HG02610 (cell line): ENCODE measurements at regions not wholly inside any gene's neighbourhood (a gene's known extent, or its start where the extent isn't known, plus 50 kb on each side); places are given as distances from the start of the nearest gene placed in this dataset.

ENCODE experiments used
- ATAC-seq: cut with Tn5 transposase; IDR thresholded peaks from one replicate; pipeline ENCODE4 v1.9.1; 2021; ENCODE audit warnings: mild to moderate bottlenecking, moderate library complexity; ENCODE audit not compliant: unreplicated experiment

- no peak for ATAC-seq
Observed at GRCh38 chr12:58563621-58564020, 356.7 kb downstream of the LRIG3 start.

GRCh38 chr12:58564721-58565120 is 355.6 kb downstream of the LRIG3 start:
- ATAC-seq = no peak

DNA sequence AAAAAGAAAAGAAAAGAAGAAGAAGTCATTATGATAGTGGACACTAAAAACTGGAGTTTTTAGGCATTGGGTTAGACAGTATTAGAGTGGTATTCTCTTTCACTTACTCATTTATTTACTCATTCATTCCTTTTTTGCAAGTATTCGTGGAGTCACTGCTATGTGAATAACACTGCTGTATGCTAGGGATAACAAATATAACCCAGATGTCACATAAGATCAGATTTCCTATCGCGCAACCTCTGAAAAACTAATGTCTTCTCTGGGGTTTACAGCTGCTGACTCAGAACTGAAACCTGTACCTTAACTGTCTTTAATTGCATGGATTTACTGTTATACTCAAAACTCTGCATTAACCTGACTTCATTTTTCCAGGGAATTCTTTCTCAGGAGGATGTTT is 353.7 kb downstream of the LRIG3 start:
- ATAC-seq = no peak

GRCh38 chr12:58567189-58567588 is 353.1 kb downstream of the LRIG3 start:
- ATAC-seq = no peak

- ATAC-seq = no peak
Observed at GRCh38 chr12:58570411-58570810, 349.9 kb downstream of the LRIG3 start.

DNA sequence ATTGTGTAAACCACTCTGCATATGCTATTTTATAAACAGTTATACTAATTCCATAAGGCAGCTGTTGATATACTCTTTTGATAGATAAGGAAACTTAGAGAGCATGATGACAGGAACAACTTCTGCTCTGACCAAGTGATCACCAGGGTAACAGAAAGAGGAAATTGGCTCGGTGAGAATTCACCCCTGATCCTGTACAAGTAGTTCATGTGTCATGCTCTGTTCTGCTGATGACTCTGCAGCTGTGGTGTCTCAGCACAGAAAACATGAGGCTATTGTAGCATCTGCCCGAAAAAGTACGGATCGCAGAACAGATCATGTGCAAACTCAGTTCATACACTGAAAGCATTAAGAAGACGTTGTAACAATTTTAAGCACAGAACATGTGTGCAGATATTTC is 345.0 kb downstream of the LRIG3 start:
- ATAC-seq = no peak

GRCh38 chr12:58576081-58576480 is 344.2 kb downstream of the LRIG3 start:
- ATAC-seq = no peak

- ATAC-seq = no peak
Observed at GRCh38 chr12:58576916-58577315, 343.4 kb downstream of the LRIG3 start.

GRCh38 chr12:58580095-58580494 is 340.2 kb downstream of the LRIG3 start:
- no peak for ATAC-seq

GRCh38 chr12:58583529-58583928 is 336.8 kb downstream of the LRIG3 start:
- ATAC-seq = no peak

DNA sequence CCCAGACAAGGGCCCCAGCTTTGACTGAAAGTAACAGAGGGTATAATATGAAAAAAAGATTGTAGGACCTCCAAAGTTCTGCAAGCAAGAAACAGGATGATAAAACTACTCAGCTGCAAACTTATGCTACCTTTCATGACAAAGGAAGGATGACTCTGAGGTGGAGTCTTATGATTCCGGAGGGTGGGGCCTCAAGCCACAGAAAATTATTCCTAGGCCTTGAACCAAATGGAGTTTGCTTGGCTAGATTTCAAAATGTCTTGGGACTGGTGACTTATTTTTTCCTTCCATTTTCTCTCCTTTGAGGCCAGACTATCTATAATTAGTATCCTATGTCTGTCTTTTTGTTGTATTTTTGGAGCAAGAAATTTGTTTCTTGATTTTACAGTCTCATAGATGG is 336.4 kb downstream of the LRIG3 start:
- no peak for ATAC-seq

GRCh38 chr12:58584880-58585279 is 335.4 kb downstream of the LRIG3 start:
- no peak for ATAC-seq

DNA sequence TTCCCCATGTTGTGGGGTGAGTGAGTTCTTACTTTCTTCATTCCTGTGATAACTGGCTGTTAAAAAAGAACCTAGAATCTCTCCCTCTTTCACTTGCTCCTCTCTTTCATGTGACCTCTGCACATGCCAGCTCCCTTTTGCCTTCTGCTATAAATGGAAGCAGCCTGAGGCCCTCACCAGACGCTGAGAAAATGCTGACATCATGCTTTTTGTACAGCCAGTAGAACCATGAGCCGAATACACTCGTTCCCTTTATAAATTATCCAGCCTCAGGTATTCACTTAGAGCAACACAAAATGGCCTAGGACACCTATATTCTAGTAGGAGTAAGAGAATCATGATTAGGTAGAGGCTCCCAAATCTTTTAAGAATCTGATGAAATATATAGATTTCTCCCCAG is 333.5 kb downstream of the LRIG3 start:
- ATAC-seq = no peak

DNA sequence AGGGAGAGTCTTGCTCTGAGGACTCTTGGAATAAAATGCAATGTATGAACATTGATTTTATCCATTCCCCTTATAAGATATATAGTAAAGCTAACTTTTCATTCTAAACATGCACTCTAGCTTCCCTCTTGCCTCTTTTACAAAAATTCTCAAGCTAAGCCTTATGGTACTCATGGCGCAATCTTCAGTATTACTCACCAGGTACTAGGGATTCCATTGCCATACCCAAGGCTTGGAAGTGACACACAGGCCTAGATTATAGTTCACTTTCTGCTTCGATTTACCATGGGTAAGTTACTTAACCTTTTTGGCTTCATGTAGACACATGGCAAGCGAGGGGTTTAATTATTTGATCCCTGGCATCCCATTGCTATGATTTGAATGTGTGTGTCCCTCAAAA is 331.5 kb downstream of the LRIG3 start:
- no peak for ATAC-seq

DNA sequence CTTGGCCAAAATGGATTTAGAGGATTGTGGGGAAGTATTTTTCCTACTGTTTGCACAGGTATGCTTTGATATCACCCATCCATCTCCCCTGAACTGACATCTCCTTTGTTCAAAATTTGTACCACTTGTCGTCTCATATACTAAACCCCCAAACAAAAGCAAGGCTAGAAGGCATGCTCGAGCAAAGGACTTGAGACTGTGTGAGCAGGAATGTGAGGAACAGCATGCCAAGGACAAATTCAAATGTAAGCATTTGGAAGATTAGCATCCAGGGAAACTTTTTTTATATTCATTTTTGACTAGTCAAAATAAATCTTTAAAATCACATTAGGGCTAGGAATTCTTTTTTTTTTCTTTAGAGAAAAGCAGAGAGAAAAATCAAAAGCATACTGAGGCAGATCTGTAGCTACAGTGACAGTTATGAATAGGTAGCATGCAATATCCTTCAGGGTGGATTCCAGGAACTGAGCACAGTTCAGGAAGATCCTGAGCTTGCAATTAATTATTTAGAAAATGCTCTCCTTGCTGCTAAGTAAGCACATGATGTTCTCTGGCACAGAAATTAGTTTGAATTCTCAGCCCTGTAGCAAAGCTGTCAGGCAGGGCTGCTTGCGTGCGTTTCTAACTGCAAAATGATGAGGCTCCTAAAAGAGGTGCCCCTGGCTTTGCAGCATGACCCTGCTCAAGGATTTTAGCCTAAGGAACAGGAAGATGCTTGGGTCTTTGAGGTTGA is 327.7 kb downstream of the LRIG3 start:
- ATAC-seq = no peak

GRCh38 chr12:58593557-58594304 is 326.6 kb downstream of the LRIG3 start:
- no peak for ATAC-seq

DNA sequence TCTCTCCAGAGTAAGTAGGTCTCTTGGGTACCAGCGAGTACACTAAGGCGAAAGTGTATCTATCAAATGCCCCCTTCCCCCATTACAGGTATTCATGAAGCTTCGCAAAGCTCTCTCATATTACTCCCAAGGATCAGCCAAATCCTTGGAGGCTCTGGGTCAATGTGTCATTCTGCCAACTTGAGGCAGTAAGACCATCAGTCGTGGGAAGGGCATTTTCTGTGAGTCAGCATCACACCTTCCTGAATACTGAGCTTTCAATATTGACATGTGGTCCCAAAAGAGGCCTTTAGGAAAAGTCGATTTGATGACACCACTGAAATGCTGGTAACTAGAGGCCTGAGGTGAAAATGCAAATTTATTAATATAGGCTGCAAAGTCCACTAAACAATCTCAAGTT is 323.9 kb downstream of the LRIG3 start:
- ATAC-seq = no peak

DNA sequence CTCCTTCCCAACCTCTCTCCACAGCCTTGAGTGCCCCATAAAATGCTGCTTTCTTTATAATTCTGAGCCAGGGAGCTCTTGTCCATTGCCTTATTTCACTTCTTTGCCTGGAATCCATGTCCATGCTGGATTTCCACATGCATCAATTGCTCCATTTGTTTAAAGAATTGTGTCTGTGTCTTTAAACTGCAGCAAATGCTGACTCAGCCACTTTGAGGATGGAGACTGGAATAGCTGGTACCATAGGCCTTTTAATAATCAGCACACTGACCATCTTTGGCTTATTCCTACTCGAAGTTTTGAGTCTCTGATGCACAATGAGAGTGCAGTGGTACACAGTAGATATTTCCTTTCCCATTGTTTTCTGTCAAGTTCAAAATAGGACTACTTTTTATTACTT is 318.8 kb downstream of the LRIG3 start:
- ATAC-seq = no peak

- no peak for ATAC-seq
Observed at GRCh38 chr12:58602179-58602578, 318.1 kb downstream of the LRIG3 start.

GRCh38 chr12:58602736-58603135 is 317.6 kb downstream of the LRIG3 start:
- ATAC-seq = no peak

GRCh38 chr12:58607805-58608204 is 312.5 kb downstream of the LRIG3 start:
- ATAC-seq = no peak

- no peak for ATAC-seq
Observed at GRCh38 chr12:58608711-58609110, 311.6 kb downstream of the LRIG3 start.

DNA sequence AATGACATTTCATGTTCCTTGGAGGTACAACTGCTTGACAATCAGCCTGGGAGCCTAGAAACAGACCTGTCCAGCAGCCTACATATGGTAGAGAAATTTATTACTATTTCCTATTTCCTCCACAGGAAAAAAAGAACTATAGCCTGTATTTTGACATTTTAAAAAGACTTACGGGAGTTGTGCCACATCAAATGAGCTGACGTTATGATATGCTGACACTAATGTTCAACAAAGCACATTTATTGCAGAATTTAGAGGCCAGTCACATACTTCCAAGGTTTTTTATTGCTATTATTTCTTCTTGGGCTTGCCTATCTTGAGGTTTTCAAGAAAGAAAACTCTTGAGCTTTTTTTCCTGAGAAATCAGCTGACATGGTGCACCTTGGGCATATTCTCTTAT is 305.3 kb downstream of the LRIG3 start:
- ATAC-seq = no peak
